Left ventricle myocardium inferior (tissue), 1 donor: ENCODE measurements at regions not wholly inside any gene's neighbourhood (a gene's known extent, or its start where the extent isn't known, plus 50 kb on each side); places are given as distances from the start of the nearest gene placed in this dataset.

ENCODE experiments used
- DNase-seq: peaks from one replicate; pipeline ENCODE4 v3.0.0-alpha.2; 2020
- H3K27ac ChIP-seq: fragments of 200-600 bp; replicated peaks from 2 replicates; pipeline ENCODE4 v1.8.0; 2021
- H3K27me3 ChIP-seq: fragments of 200-600 bp; 2 replicates; pipeline ENCODE4 v1.8.0; 2021; ENCODE audit warnings: low read depth
- H3K36me3 ChIP-seq: fragments of 200-600 bp; 2 replicates; pipeline ENCODE4 v1.8.0; 2021
- H3K4me1 ChIP-seq: fragments of 200-600 bp; 2 replicates; pipeline ENCODE4 v1.8.0; 2021
- H3K4me3 ChIP-seq: fragments of 200-600 bp; 2 replicates; pipeline ENCODE4 v1.8.0; 2021; ENCODE audit warnings: mild to moderate bottlenecking, moderate library complexity
- H3K9me3 ChIP-seq: fragments of 200-600 bp; replicated peaks from 2 replicates; pipeline ENCODE4 v1.8.0; 2021
- intact Hi-C: fragments of 100-400 bp; cut with micrococcal nuclease; formaldehyde crosslinking; loops from one replicate; pipeline ENCODE4 v1.11.0; 2022
- TF ChIP-seq, protein P1 (sequence below): fragments of 200-600 bp; IDR thresholded peaks from 2 replicates; pipeline ENCODE4 v1.8.0; 2021; ENCODE audit warnings: antibody characterized with exemption, mild to moderate bottlenecking, borderline replicate concordance
- donor health status: DM: no; HTN: yes; CAD: no; lungs with severe emphysema.

DNA sequence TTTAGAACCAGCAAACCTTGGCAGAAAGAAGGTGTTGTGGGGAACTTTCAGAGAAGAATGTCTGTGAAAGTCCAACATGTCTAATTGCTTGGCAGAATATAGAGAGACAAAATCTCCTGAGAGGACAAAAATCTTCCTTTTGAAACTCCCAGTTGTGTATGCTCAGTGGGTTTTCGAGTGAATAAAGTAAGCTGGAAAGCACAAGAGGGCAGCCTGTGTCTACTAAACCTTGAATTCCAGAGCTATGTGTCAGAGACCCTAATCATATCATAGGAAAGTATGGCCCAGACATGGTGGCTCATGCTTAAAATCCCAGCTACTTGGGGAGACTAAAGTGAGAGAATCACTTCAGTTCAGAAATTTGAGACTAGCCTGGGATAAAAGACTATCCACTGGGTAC lies 661.2 kb downstream of the SLC16A7 start:
- DNase-seq = no peak
- Histone ChIP-seq H3K4me3 (no peak overlapping the region), H3K27me3 (no peaks in the 10 kb centered on the region), H3K27ac (no peak overlapping the region), H3K4me1 (no peaks in the 10 kb centered on the region), H3K9me3 (no peaks in the 10 kb centered on the region), H3K36me3 (no peaks in the 10 kb centered on the region)
- intact Hi-C loops = no loop called here
- TF ChIP-seq, protein P1, sequence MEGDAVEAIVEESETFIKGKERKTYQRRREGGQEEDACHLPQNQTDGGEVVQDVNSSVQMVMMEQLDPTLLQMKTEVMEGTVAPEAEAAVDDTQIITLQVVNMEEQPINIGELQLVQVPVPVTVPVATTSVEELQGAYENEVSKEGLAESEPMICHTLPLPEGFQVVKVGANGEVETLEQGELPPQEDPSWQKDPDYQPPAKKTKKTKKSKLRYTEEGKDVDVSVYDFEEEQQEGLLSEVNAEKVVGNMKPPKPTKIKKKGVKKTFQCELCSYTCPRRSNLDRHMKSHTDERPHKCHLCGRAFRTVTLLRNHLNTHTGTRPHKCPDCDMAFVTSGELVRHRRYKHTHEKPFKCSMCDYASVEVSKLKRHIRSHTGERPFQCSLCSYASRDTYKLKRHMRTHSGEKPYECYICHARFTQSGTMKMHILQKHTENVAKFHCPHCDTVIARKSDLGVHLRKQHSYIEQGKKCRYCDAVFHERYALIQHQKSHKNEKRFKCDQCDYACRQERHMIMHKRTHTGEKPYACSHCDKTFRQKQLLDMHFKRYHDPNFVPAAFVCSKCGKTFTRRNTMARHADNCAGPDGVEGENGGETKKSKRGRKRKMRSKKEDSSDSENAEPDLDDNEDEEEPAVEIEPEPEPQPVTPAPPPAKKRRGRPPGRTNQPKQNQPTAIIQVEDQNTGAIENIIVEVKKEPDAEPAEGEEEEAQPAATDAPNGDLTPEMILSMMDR = no peak

DNA sequence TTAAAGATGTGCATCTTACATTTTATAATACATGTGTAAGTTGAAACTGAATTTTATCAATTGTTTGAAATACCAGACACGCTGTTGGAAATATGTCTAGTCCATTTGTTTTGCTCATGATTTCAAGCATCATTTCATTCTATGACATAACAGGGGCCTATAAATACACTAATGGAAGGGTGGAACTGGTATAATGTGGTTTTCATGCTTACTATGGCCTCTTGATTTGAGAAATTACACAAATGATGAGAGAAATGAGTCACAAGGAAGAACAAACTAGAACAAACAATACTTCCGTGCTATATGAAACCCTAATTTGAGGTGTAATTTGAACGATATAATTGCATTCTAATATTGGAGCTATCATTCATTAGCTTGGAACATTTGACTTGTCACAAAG lies 663.4 kb downstream of the SLC16A7 start:
- no peaks in the 10 kb centered on the region for H3K4me1 ChIP-seq
- no peaks in the 10 kb centered on the region for H3K36me3 ChIP-seq
- no peaks in the 10 kb centered on the region for H3K27me3 ChIP-seq
- no peak overlapping the region for H3K27ac ChIP-seq
- H3K4me3 ChIP-seq = no peak overlapping the region
- no peaks in the 10 kb centered on the region for H3K9me3 ChIP-seq
- intact Hi-C loops = no loop called here
- no peak for DNase-seq
- TF ChIP-seq, protein P1 = no peak

DNA sequence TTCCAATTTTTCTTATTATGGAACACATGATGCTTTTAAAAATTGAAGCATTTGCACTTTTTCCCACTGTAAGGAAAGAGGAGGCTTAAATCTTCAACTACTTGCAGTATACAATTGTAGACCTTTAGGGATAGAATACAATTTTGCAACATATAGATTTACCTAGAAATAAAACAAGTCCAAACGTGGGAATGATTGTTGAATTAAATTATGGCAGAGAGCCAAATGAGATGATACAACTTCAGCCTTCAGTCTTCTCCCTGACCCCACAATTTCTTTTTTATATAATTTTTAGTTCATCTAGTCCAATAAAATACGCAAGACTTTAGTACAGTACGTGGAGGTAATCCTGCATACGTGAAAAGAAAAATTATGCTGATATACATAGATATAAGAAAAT lies 666.5 kb downstream of the SLC16A7 start:
- Histone ChIP-seq H3K4me1 (no peaks in the 10 kb centered on the region), H3K4me3 (no peak overlapping the region), H3K9me3 (no peaks in the 10 kb centered on the region), H3K27me3 (no peaks in the 10 kb centered on the region), H3K36me3 (no peaks in the 10 kb centered on the region), H3K27ac (no peak overlapping the region)
- intact Hi-C loops = no loop called here
- DNase-seq = no peak
- TF ChIP-seq, protein P1 = no peak

DNA sequence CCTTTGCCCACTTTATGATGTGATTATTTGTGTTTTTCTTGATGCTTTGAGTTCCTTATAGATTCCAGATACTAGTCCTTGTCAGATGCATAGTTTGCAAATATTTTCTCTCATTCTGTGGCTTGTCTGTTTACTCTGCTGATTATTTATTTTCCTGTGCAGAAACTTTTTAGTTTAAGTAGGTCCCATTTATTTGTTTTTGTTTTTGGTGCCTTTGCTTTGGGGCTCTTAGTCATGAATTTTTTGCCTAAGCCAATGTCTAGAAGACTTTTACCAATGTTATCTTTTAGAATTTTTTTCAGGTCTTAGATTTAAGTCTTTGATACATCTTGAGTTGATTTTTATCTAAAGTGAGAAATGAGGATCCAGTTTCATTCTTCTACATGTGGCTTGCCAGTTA lies 667.3 kb downstream of the SLC16A7 start:
- H3K4me3 ChIP-seq = no peak overlapping the region
- H3K9me3 ChIP-seq = no peaks in the 10 kb centered on the region
- H3K27ac ChIP-seq = no peak overlapping the region
- no peaks in the 10 kb centered on the region for H3K4me1 ChIP-seq
- no peak for DNase-seq
- H3K27me3 ChIP-seq = no peaks in the 10 kb centered on the region
- intact Hi-C loops = no loop called here
- TF ChIP-seq, protein P1 = no peak
- H3K36me3 ChIP-seq = no peaks in the 10 kb centered on the region

DNA sequence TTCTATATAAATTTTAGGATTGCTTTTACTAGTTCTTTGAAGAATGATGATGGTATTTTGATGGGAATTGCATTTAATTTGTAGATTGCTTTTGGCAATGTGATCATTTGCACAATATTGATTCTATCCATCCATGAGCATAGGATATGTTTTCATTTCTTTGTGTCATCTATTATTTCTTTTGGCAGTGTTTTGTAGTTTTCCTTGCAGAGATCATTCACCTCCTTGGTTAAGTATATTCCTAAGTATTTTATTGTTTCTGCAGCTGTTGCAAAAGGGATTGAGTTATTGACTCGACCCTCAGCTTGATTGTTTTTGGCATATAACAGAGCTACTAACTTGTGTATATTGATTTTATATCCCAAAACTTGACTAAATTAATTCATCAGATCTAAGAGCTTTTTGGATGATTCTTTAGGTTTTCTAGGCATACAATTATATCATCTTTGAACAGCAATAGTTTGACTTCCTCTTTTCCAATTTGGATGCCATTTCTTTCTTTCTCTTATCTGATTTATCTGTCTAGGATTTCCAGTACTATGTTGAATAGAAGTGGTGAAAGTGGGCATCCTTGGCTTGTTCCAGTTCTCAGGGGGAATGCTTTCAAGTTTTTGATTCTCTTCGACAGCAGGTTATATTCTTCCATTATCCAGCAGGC lies 668.1 kb downstream of the SLC16A7 start:
- Histone ChIP-seq H3K27me3 (no peaks in the 10 kb centered on the region), H3K9me3 (no peaks in the 10 kb centered on the region), H3K4me1 (no peaks in the 10 kb centered on the region), H3K36me3 (no peaks in the 10 kb centered on the region), H3K4me3 (no peak overlapping the region), H3K27ac (no peak overlapping the region)
- TF ChIP-seq, protein P1 = no peak
- no peak for DNase-seq
- intact Hi-C loops = no loop called here
